Activated B cell treated with CpG ODN at 0.5 μM for 24 hours (primary cell): ENCODE measurements at regions not wholly inside any gene's neighbourhood (a gene's known extent, or its start where the extent isn't known, plus 50 kb on each side); places are given as distances from the start of the nearest gene placed in this dataset.
"Not testable (repeated sequence)": the region's sequence is repeated elsewhere in the genome, so short reads cannot be mapped to it uniquely, and the experiment has no call there.

ENCODE experiments used
- ATAC-seq: fragments of 200-7000 bp; cut with Tn5 transposase; one replicate; pipeline ENCODE4 v1.10.0; 2021; ENCODE audit warnings: low read depth, mild to moderate bottlenecking, moderate library complexity
- CTCF ChIA-PET: fragments of 350-600 bp; sonication (Branson Sonifier 250); formaldehyde crosslinking; loops from one replicate; lab custom pipeline; 2021; ENCODE audit warnings: antibody characterized with exemption; lab: Charles Lee
- POLR2A ChIA-PET: fragments of 350-600 bp; sonication (Branson Sonifier 250); formaldehyde crosslinking; loops from one replicate; lab custom pipeline; 2021; ENCODE audit warnings: antibody characterized with exemption; lab: Charles Lee
- DNase-seq: peaks from one replicate; pipeline ENCODE4 v3.0.0; 2022
- H3K27ac Mint-ChIP-seq: one replicate; pipeline ENCODE4 v1.8.0; 2020; ENCODE audit warnings: mixed read lengths
- H3K27me3 Mint-ChIP-seq: one replicate; pipeline ENCODE4 v1.8.0; 2021; ENCODE audit warnings: mixed read lengths
- H3K36me3 Mint-ChIP-seq: one replicate; pipeline ENCODE4 v1.8.0; 2021; ENCODE audit warnings: low read depth, mixed read lengths
- H3K4me1 Mint-ChIP-seq: one replicate; pipeline ENCODE4 v1.8.0; 2021; ENCODE audit warnings: mixed read lengths
- H3K4me3 Mint-ChIP-seq: one replicate; pipeline ENCODE4 v1.8.0; 2020; ENCODE audit warnings: mild to moderate bottlenecking, mixed read lengths
- H3K9me3 Mint-ChIP-seq: one replicate; pipeline ENCODE4 v1.8.0; 2020; ENCODE audit warnings: mixed read lengths
- intact Hi-C: fragments of 100-400 bp; cut with micrococcal nuclease; formaldehyde crosslinking; loops from one replicate; pipeline ENCODE4 v1.15.1; 2024
- TF ChIP-seq, protein P1 (sequence below): fragments of 200-600 bp; IDR thresholded peaks from one replicate; pipeline ENCODE4 v1.8.0; 2022; ENCODE audit warnings: antibody characterized with exemption, mild to moderate bottlenecking

DNA sequence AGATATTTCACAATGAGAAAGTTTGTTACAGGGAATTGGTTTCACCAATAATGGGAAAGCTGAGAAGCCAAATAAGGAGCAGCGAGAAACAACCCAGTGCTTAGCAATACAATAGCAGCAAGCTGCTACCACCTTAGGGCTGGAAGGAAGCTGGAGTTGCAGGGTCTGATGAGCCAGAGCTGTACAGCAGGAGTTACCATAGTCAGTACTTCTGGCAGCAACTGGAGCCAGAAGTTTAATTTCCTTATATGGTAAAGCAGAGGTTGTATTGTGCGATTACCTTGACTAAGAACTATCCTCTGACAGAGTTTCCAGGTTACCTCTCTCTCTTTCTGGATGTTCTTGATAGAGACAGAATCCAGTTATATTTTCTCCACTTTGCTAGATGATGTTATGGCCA is 137.1 kb upstream of the OLIG3 start:
- CTCF ChIA-PET = interaction anchor here (0.9 kb wide), 1 partner anchor 360 kb away, joined by 4 read pairs; no protein-coding TSS in a partner anchor
- peaks cover 4% of the 10 kb centered on the region for H3K27me3 Mint-ChIP-seq
- no peaks in the 10 kb centered on the region for H3K9me3 Mint-ChIP-seq
- POLR2A ChIA-PET = no interaction called here
- no peaks in the 10 kb centered on the region for H3K36me3 Mint-ChIP-seq
- intact Hi-C loops = no loop called here
- H3K4me1 Mint-ChIP-seq = no peaks in the 10 kb centered on the region
- no peak overlapping the region for H3K27ac Mint-ChIP-seq
- H3K4me3 Mint-ChIP-seq = no peak overlapping the region
- DNase-seq = no peak
- ATAC-seq = no peak
- TF ChIP-seq, protein P1, sequence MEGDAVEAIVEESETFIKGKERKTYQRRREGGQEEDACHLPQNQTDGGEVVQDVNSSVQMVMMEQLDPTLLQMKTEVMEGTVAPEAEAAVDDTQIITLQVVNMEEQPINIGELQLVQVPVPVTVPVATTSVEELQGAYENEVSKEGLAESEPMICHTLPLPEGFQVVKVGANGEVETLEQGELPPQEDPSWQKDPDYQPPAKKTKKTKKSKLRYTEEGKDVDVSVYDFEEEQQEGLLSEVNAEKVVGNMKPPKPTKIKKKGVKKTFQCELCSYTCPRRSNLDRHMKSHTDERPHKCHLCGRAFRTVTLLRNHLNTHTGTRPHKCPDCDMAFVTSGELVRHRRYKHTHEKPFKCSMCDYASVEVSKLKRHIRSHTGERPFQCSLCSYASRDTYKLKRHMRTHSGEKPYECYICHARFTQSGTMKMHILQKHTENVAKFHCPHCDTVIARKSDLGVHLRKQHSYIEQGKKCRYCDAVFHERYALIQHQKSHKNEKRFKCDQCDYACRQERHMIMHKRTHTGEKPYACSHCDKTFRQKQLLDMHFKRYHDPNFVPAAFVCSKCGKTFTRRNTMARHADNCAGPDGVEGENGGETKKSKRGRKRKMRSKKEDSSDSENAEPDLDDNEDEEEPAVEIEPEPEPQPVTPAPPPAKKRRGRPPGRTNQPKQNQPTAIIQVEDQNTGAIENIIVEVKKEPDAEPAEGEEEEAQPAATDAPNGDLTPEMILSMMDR = no peak

DNA sequence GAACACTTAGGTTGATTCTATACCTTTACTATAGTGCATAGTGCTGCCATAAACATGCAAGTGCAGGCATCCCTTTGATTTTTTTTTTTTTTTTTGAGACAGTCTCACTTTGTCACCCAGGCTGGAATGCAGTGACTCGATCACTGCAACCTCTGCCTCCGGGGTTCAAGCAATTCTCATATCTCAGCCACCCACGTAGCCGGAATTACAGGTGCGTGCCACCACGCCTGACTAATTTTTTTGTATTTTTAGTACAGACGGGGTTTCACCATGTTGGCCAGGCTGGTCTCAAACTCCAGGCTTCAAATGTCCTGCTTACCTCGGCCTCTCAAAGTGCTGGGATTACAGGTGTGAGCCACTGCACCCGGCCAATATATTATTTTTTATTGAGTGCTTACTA is 140.0 kb upstream of the OLIG3 start:
- H3K27me3 Mint-ChIP-seq, CTCF ChIA-PET, intact Hi-C loops, H3K36me3 Mint-ChIP-seq, H3K4me3 Mint-ChIP-seq, POLR2A ChIA-PET, ATAC-seq, DNase-seq, H3K9me3 Mint-ChIP-seq, H3K4me1 Mint-ChIP-seq, H3K27ac Mint-ChIP-seq: not testable (repeated sequence)

DNA sequence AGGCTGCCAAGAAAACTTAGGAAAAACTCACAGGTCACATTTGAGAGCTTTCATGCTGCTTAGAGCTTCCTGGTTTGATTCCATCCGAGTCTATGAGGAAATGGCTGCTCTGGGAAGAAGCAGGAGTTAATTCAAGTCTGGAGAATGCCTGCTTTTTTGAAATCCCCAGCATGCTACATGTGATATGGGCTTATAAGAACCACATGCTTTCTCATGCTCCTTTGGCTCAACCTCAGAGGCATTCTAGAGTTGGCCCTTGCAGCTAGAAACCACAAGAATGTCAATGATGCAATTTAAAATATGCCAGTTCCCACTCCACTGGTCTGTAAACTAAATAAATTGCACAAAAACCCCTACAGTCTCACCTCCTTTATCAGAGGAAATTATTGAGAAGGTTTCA is 142.9 kb upstream of the OLIG3 start:
- Mint-ChIP-seq H3K4me3 (no peak overlapping the region), H3K4me1 (peaks cover 12% of the 10 kb centered on the region), H3K27ac (no peak overlapping the region), H3K27me3 (peaks cover 4% of the 10 kb centered on the region), H3K36me3 (no peaks in the 10 kb centered on the region), H3K9me3 (no peaks in the 10 kb centered on the region)
- POLR2A ChIA-PET = interaction anchor here (0.6 kb wide), 1 partner anchor 576 kb away, joined by 5 read pairs; no protein-coding TSS in a partner anchor
- CTCF ChIA-PET = interaction anchor here (1.0 to 1.4 kb wide), 3 partner anchors 543 to 791 kb away, joined by 3 to 4 read pairs (median 4); no protein-coding TSS in a partner anchor
- DNase-seq (no peak), ATAC-seq (no peak)
- TF ChIP-seq, protein P1 = no peak
- intact Hi-C loops = no loop called here

DNA sequence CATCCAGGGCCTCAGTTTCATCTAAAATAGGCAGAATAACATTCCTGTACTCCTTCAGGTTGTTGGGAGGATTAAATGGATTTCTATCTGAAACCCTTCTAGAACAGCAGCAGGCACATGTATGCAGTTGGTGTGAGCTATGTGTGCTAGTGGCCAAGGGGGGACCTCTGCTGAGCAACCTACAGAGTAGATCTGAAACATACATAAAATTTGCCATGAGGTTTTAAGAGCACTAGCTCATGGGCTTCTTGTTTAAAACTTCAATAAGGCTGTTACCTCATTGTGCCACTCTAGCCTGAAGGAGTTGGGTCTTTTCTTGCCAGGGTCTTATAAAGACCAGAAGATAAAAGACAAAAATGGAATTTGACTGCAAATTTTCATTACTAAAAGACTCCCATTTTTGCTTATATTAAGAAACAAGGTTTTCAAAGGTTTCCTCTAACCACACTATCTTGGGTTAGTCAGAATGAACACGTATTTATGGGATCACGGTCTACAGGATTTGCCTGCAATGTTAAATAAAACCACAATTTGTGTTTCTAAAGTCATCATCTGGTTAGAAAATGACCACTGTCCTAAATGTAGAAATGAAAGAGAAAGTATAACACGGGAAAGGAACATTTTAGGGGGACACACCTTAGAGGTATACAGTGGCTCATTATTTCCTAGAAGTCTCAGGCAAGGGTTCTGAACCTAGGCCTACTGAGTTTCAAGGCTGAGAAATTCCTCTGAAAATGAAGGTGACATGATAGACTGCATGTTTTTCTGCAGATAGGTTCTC is 144.9 kb upstream of the OLIG3 start:
- intact Hi-C loops = no loop called here
- Mint-ChIP-seq H3K27me3 (peaks cover 4% of the 10 kb centered on the region), H3K27ac (no peak overlapping the region), H3K9me3 (no peaks in the 10 kb centered on the region), H3K4me1 (peaks cover 12% of the 10 kb centered on the region), H3K4me3 (no peak overlapping the region), H3K36me3 (no peaks in the 10 kb centered on the region)
- TF ChIP-seq, protein P1 = no peak
- DNase-seq = no peak
- no peak for ATAC-seq
- POLR2A ChIA-PET = no interaction called here
- CTCF ChIA-PET = interaction anchor here (1.0 to 2.4 kb wide), 2 partner anchors 297 to 563 kb away, joined by 3 to 11 read pairs; no protein-coding TSS in a partner anchor

GRCh38 chr6:137640086-137640485 is 145.9 kb upstream of the OLIG3 start:
- Mint-ChIP-seq H3K4me3 (no peak overlapping the region), H3K36me3 (no peaks in the 10 kb centered on the region), H3K9me3 (no peaks in the 10 kb centered on the region), H3K4me1 (peaks cover 12% of the 10 kb centered on the region), H3K27me3 (peaks cover 4% of the 10 kb centered on the region), H3K27ac (no peak overlapping the region)
- CTCF ChIA-PET = interaction anchor here (2.4 kb wide), 1 partner anchor 563 kb away, joined by 11 read pairs; no protein-coding TSS in a partner anchor
- DNase-seq (no peak), ATAC-seq (no peak)
- POLR2A ChIA-PET = no interaction called here
- TF ChIP-seq, protein P1 = no peak
- intact Hi-C loops = loop anchor here (2.0 to 10.0 kb wide), 6 partner anchors 143 to 995 kb away; partner anchors contain the start of genes MAP3K5, PERP and PEX7
